Fibroblast of peridontal ligament (primary cell): ENCODE measurements at regions not wholly inside any gene's neighbourhood (a gene's known extent, or its start where the extent isn't known, plus 50 kb on each side); places are given as distances from the start of the nearest gene placed in this dataset.

Experiments used
- DNase-seq: peaks from one replicate; pipeline ENCODE4 v3.0.0-alpha.2; 2010; ENCODE audit errors: extremely low read depth

GRCh38 chr1:5497503-5497902 lies 494.7 kb downstream of the NPHP4 start:
- no peak for DNase-seq

DNA sequence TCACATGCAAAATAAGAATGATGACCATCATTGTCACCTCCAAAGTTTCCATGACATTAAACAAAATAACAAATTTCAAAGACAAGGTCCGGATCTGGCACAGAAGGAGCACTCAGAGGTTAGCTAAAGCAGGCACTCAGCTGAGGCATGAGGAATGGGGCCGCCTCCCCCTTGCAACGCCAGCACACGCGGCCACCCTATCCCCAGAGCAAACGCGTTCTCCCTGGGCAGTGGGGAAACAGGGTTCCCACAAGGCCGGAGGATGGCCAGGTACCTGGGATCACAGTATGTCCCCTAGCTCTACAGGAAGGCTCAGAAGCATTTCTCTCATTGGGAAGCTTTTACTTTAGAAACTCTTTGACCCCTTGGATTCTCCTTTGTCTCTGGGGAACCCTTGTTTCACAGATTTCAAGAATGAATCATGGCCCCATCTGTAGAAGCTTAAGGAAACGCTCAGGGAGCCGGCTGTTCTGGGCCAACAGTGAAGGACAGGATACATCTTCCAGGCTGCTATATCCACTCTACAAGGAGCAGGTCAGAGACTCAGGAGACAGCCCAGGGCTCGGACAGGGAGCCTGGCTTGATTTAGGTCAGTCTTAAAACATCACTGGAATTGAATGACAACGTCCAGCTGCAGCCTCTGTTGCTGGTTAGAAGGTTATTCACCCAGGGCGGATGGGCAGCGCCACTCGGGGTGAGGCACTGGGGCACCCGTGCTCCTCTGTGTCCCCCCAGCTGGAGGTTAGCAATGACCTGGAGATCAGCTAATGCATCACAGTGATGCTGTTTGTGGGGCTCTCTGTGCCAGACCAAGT lies 496.4 kb downstream of the NPHP4 start:
- no peak for DNase-seq

GRCh38 chr1:5494518-5494917 lies 497.7 kb downstream of the NPHP4 start:
- DNase-seq = no peak

DNA sequence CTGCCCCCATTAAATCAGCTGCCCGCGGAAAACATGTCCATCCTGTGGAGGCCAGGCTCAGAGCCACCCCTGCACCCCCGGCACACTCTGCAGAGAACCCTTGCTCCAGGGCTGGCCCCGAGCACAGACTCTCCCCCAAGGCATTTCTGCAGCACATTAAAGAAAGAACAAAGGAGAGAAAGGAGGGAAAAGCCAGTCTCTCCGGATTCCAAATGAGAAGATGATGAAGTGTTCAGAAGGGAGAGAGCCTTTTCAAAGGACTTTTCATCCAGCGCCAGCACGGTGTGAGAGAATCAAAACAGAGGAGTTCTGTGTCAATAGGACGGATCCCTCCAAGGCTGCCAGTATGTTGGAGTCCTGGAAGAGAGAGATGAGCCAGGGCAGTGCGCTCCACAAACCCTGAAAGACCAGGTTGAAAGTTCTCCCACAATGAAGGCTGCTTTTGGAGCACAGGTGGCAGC lies 498.3 kb downstream of the NPHP4 start:
- no peak for DNase-seq

- no peak for DNase-seq
These were observed 498.9 kb downstream of the NPHP4 start for GRCh38 chr1:5493275-5493674.

- no peak for DNase-seq
These were observed 499.4 kb downstream of the NPHP4 start for GRCh38 chr1:5492846-5493245.

GRCh38 chr1:5491207-5491904 lies 500.9 kb downstream of the NPHP4 start:
- DNase-seq = no peak

GRCh38 chr1:5490635-5491034 lies 501.6 kb downstream of the NPHP4 start:
- no peak for DNase-seq

GRCh38 chr1:5488448-5488847 lies 503.8 kb downstream of the NPHP4 start:
- no peak for DNase-seq

DNA sequence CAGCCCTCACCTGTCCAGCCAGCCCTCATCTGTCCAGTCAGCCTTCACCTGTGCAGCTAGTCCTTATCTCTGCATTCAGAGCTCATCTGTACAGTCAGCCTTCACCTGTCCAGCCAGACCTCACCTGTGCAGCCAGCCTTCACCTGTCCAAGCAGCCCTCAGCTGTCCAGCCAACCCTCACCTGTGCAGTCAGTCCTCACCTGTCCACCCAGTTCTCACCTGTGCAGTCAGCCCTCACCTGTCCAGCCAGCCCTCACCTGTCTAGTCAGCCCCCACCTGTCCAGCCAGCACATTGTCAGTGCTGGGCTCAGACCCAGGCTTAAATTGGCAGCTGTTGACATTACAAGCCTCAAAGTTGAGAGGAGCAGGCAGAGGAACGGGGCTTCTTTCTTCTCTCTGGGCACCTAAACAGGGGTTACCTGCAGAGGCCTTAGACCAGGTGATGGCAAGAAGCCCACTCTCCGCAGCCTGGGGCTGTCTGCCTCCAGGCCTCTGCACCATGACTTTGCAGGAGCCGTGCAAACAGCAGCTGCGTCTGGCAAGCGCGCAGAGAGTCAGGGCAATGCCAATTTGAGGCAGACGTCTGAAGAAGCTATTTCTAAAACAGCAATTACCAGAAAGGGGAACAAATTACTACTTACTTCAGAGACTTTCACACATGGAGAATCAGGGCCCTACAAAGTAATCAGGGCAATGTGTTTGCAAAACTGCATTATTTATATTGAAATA lies 506.1 kb downstream of the NPHP4 start:
- no peak for DNase-seq

DNA sequence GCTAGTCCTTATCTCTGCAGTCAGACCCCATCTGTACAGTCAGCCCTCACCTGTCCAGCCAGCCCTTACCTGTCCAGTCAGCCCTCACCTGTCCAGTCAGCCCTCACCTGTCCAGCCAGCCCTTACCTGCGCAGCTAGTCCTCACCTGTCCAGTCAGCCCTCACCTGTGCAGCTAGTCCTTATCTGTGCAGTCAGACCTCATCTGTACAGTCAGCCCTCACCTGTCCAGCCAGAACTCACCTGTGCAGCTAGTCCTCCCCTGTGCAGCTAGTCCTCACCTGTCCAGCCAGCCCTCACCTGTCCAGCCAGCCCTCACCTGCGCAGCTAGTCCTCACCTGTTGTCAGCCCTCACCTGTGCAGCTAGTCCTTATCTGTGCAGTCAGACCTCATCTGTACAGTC lies 506.8 kb downstream of the NPHP4 start:
- DNase-seq = no peak

- no peak for DNase-seq
These were observed 507.6 kb downstream of the NPHP4 start for GRCh38 chr1:5484451-5485165.

- no peak for DNase-seq
These were observed 510.3 kb downstream of the NPHP4 start for GRCh38 chr1:5481889-5482288.

DNA sequence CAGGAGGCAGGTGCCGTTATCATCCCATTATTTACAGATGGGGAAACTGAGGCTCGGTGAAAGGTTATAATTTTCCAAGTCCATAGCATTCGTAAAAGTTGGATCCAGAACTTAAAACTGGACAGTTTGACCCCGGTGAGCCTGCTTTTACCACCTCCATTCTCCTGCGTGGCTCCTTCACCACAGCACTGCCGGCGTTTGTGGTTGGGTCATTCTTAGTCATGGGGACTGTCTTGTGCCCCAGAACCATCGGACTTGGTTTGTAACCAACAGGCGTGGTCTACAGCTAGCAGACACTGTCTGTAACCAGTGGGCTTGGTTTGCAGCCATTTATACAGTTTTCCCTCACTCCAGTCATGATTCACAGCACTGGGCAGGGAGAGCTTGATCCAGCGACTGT lies 511.3 kb downstream of the NPHP4 start:
- DNase-seq = no peak

GRCh38 chr1:5479876-5480646 lies 512.2 kb downstream of the NPHP4 start:
- DNase-seq = no peak

- DNase-seq = no peak
These were observed 513.3 kb downstream of the NPHP4 start for GRCh38 chr1:5478961-5479360.

DNA sequence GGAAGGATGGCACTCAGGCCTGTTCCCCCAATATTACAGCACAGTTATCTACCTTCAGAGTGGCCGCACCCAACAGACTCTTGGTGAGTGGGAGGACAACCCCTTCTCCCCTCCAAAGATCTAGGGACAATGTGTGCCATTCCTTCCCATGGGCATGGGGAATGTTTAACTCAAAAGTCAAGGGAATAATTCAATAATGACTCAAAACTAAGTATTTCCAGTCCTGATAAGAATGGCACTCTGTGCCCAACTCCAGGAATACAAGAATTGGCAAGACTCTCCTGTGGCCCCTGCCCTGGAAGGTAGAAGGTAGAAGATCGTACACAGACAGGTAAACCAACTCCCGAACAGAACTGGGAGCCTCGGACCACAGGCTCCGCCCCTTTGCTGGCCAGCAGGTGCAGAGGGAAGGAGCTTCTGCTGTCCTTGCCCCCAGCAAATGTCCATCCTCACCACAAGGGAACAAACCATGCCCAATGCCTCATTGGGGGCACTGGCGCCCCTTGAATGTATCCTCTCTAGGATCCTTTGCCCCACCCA lies 514.0 kb downstream of the NPHP4 start:
- no peak for DNase-seq

DNA sequence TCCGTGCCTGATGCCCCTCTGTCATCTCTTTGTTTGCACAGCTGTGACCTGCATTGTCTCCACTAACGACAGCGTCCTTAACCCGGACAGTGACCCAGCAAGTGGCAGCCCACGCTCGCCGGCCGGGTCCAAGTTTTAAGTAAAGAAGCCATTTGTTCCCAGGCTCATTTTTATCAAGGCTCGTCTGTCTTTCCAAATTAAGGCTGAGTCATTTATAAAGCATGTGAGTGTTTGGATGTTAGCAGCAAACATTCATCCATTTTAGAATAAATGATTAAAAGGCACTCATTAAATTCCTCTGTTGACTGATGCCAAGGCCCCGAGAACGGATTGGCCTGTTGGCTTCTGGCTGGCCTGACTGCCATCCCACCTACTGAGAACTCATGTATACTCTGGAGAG lies 514.5 kb downstream of the NPHP4 start:
- no peak for DNase-seq

- DNase-seq = no peak
These were observed 516.7 kb downstream of the NPHP4 start for GRCh38 chr1:5475572-5475971.

DNA sequence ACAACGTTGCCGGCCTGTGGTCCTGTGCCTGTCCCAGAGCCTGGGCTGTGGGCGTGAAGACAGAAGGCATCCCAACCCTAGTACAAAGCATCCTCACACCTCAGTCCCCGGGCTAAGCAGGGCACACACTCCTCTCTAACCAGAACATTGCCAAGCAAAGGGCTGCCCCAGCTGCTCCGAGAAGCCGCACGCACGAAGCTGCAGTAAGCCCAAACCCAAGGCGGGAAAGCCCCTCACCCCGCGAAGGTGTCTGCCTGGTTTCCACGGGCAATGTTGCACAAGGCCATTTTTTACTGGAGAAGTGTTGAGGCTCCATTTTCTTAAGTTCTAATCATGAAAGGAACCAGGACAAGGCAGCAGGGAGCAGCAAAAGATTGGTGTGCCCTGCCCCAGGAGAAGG lies 519.0 kb downstream of the NPHP4 start:
- no peak for DNase-seq

DNA sequence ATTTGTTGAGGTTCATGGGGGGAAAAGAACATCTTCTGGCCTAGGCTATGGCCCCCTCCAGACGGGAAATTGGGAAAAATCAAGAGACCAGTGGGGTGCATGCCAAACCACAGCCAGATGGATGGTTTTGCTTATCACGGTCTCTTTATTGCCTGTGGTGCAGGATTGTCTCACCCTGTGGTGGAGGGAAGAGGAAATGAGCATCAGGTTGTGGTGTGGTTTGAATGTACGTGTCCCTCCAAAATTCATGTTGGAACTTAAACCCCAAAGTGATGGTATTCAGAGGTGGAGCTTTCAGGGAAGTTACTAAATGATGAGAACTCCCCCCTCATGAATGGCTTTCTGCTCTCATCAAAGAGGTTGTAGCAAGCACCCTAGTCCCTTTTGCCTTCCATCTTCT lies 525.7 kb downstream of the NPHP4 start:
- DNase-seq = no peak
